ACC112 (cell line): ENCODE measurements at regions not wholly inside any gene's neighbourhood (a gene's known extent, or its start where the extent isn't known, plus 50 kb on each side); places are given as distances from the start of the nearest gene placed in this dataset.
"Not testable (repeated sequence)": the region's sequence is repeated elsewhere in the genome, so short reads cannot be mapped to it uniquely, and the experiment has no call there.

Experiments
- H2AFZ ChIP-seq: fragments of 200-600 bp; sonication (generic); one replicate; pipeline ENCODE4 v1.6.0; 2017; ENCODE audit warnings: antibody characterized with exemption, low read length; ENCODE audit not compliant: unreplicated experiment
- H3K27ac ChIP-seq: fragments of 200-600 bp; sonication (generic); 2 replicates; pipeline ENCODE4 v1.5.1; 2014; ENCODE audit warnings: low read depth, mild to moderate bottlenecking, antibody characterized with exemption, low read length, moderate library complexity
- H3K27me3 ChIP-seq: fragments of 200-600 bp; sonication (generic); 2 replicates; pipeline ENCODE4 v1.6.1; 2014; ENCODE audit warnings: mild to moderate bottlenecking, antibody characterized with exemption, low read length, moderate library complexity, mixed read lengths; ENCODE audit not compliant: insufficient read depth
- H3K36me3 ChIP-seq: fragments of 200-600 bp; sonication (generic); 2 replicates; pipeline ENCODE4 v1.6.1; 2016; ENCODE audit warnings: mild to moderate bottlenecking, antibody characterized with exemption, low read length, moderate library complexity, mixed read lengths; ENCODE audit not compliant: insufficient read depth
- H3K4me1 ChIP-seq: fragments of 200-600 bp; sonication (generic); one replicate; pipeline ENCODE4 v1.6.1; 2016; ENCODE audit warnings: low read length, mixed read lengths; ENCODE audit not compliant: insufficient read depth, unreplicated experiment, control insufficient read depth
- H3K4me3 ChIP-seq: fragments of 200-600 bp; sonication (generic); 2 replicates; pipeline ENCODE4 v1.5.1; 2014; ENCODE audit warnings: mild to moderate bottlenecking, low read depth, low read length
- H3K79me2 ChIP-seq: fragments of 200-600 bp; sonication (generic); one replicate; pipeline ENCODE4 v1.6.0; 2016; ENCODE audit warnings: low read length; ENCODE audit not compliant: control insufficient read depth, unreplicated experiment, insufficient read depth

DNA sequence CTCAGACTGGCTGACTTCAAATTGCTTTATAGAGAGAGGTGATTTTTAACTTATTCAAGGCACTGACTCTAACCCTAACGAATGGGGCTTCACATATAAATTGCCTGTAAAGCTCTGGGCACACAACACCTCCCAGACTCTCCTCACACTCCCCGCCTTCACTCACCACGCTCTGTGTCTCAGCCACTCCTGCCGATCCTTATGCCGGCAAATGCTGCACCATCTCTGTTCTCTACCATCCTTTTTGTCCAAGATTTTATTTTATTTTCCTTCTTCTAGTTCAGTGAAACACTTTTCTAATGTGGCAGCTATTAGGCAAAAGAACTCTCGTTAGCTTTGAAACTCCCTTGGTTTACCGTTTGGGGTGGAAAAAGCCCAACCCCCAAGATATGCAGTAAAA is 446.1 kb upstream of the TMEM132C start:
- H3K27me3 ChIP-seq, result no peaks in the 10 kb centered on the region
- H3K4me1 ChIP-seq, result no peaks in the 10 kb centered on the region
- no peak overlapping the region for H3K27ac ChIP-seq
- no peaks in the 10 kb centered on the region for H3K79me2 ChIP-seq
- no peak overlapping the region for H2AFZ ChIP-seq
- H3K36me3 ChIP-seq, result no peaks in the 10 kb centered on the region
- no peak overlapping the region for H3K4me3 ChIP-seq

- no peaks in the 10 kb centered on the region for H3K36me3 ChIP-seq
- no peak overlapping the region for H2AFZ ChIP-seq
- no peaks in the 10 kb centered on the region for H3K79me2 ChIP-seq
- no peak overlapping the region for H3K4me3 ChIP-seq
- H3K27ac ChIP-seq, result no peak overlapping the region
- no peaks in the 10 kb centered on the region for H3K4me1 ChIP-seq
- no peaks in the 10 kb centered on the region for H3K27me3 ChIP-seq
Measured at GRCh38 chr12:127822809-127823411, 444.1 kb upstream of the TMEM132C start.

- no peak overlapping the region for H3K27ac ChIP-seq
- no peak overlapping the region for H3K4me3 ChIP-seq
- H2AFZ ChIP-seq, result no peak overlapping the region
- no peaks in the 10 kb centered on the region for H3K36me3 ChIP-seq
- H3K4me1 ChIP-seq, result no peaks in the 10 kb centered on the region
- no peaks in the 10 kb centered on the region for H3K27me3 ChIP-seq
- no peaks in the 10 kb centered on the region for H3K79me2 ChIP-seq
Measured at GRCh38 chr12:127823801-127824200, 443.2 kb upstream of the TMEM132C start.

- H3K27ac ChIP-seq, result no peak overlapping the region
- H3K4me1 ChIP-seq, result no peaks in the 10 kb centered on the region
- no peak overlapping the region for H3K4me3 ChIP-seq
- H3K79me2 ChIP-seq, result no peaks in the 10 kb centered on the region
- H2AFZ ChIP-seq, result no peak overlapping the region
- H3K36me3 ChIP-seq, result no peaks in the 10 kb centered on the region
- no peaks in the 10 kb centered on the region for H3K27me3 ChIP-seq
Measured at GRCh38 chr12:127829281-127830064, 437.5 kb upstream of the TMEM132C start.

- H3K27me3 ChIP-seq, result no peaks in the 10 kb centered on the region
- H3K79me2 ChIP-seq, result no peaks in the 10 kb centered on the region
- no peak overlapping the region for H3K27ac ChIP-seq
- no peak overlapping the region for H2AFZ ChIP-seq
- no peaks in the 10 kb centered on the region for H3K36me3 ChIP-seq
- no peaks in the 10 kb centered on the region for H3K4me1 ChIP-seq
- H3K4me3 ChIP-seq, result no peak overlapping the region
Measured at GRCh38 chr12:127830065-127830460, 436.9 kb upstream of the TMEM132C start.

DNA sequence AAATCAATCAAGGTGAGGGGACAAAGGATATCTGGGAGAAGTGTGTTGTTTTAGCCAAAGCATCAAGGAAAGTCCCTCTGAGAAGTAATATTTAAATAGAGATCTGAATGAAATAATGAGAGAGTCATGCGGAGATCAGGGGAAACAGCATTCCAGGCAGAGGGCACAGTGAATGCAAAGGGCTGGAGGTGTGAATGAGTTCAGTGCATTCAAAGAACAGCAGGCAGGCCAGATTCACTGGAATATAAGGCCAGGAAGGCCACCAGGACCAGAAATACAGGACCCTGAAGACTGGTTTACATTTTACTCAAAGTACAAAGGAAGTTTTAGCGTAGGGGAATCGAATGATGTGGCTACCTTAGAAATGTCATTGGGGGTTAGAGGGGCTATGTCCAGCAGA is 436.2 kb upstream of the TMEM132C start:
- Histone ChIP-seq H3K27ac (no peak overlapping the region), H3K27me3 (no peaks in the 10 kb centered on the region), H3K4me3 (no peak overlapping the region), H3K36me3 (no peaks in the 10 kb centered on the region), H3K79me2 (no peaks in the 10 kb centered on the region), H3K4me1 (no peaks in the 10 kb centered on the region), H2AFZ (no peak overlapping the region)

DNA sequence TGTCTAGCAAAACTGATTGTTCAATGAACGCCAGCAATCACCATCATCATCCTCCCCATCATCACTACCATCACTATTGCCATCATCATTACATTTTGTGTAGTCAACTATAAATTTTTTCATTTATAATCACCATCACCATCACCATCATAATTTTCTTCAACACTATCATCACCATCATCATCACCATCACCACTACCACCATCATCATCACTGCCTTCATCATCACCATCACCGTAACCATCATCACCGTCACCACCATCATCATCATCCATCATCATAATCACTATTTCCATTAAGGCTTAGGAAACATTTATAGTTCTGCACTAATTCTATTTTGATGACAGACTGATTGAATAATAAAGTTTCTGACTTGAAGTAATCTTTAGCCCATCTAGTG is 434.8 kb upstream of the TMEM132C start:
- no peaks in the 10 kb centered on the region for H3K79me2 ChIP-seq
- H2AFZ ChIP-seq, result no peak overlapping the region
- no peak overlapping the region for H3K27ac ChIP-seq
- H3K4me1 ChIP-seq, result no peaks in the 10 kb centered on the region
- H3K36me3 ChIP-seq, result no peaks in the 10 kb centered on the region
- H3K4me3 ChIP-seq, result no peak overlapping the region
- H3K27me3 ChIP-seq, result no peaks in the 10 kb centered on the region

- not testable (repeated sequence) for H3K4me3 ChIP-seq, H3K36me3 ChIP-seq, H3K27ac ChIP-seq, H3K4me1 ChIP-seq, H3K79me2 ChIP-seq, H3K27me3 ChIP-seq, H2AFZ ChIP-seq
Measured at GRCh38 chr12:127836802-127837201, 430.2 kb upstream of the TMEM132C start.

DNA sequence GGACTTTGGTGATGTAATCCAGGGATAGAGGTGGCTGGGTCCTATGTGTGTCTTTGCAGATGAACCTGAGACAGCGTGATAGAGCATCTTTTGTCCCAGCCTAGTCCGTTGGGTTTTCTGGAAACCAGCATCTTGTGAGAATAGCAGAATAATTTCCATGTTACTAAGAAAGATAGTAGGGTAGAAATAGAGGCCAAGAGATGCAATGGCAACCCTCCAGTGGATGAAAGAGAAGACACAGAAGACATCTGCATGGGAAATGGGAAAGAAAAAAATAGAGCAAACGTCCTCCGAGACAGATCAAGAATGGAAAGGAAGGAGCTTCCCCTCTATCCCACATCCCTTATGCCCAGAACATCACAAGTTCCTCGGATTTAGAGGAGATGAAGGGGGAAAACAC is 409.3 kb upstream of the TMEM132C start:
- Histone ChIP-seq H3K27me3 (no peaks in the 10 kb centered on the region), H3K36me3 (no peaks in the 10 kb centered on the region), H3K27ac (no peak overlapping the region), H2AFZ (no peak overlapping the region), H3K4me3 (no peak overlapping the region), H3K4me1 (no peaks in the 10 kb centered on the region), H3K79me2 (no peaks in the 10 kb centered on the region)

DNA sequence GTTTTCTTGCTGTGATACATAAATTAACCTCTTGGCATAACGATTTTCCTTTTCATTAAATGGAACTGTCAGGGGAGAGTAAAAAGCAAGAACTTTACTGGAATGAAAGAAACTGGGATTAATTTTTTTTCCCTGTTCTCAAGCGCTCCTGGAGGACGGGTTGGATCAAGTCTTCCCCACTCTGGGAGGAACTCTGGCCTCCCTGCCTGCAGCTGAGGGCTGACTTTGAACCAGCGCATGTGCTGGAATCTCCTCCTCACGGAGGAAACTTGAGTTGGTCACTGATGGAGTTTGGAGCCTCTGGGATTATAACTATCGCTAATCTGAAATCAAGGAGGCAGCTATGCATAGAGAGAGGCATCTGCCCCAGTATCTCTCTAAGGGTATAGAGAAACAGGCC is 406.4 kb upstream of the TMEM132C start:
- H3K4me1 ChIP-seq, result no peaks in the 10 kb centered on the region
- no peak overlapping the region for H3K4me3 ChIP-seq
- no peaks in the 10 kb centered on the region for H3K27me3 ChIP-seq
- H3K36me3 ChIP-seq, result no peaks in the 10 kb centered on the region
- H2AFZ ChIP-seq, result no peak overlapping the region
- no peak overlapping the region for H3K27ac ChIP-seq
- H3K79me2 ChIP-seq, result no peaks in the 10 kb centered on the region

- no peaks in the 10 kb centered on the region for H3K27me3 ChIP-seq
- no peak overlapping the region for H3K27ac ChIP-seq
Measured at GRCh38 chr12:127861406-127861805, 405.6 kb upstream of the TMEM132C start.

More at GRCh38 chr12:127861406-127861805, 405.6 kb upstream of the TMEM132C start:
- H3K79me2 ChIP-seq, result no peaks in the 10 kb centered on the region
- H3K36me3 ChIP-seq, result no peaks in the 10 kb centered on the region
- H3K4me1 ChIP-seq, result no peaks in the 10 kb centered on the region
- no peak overlapping the region for H3K4me3 ChIP-seq
- no peak overlapping the region for H2AFZ ChIP-seq
